H9 (cell line): ENCODE measurements at regions not wholly inside any gene's neighbourhood (a gene's known extent, or its start where the extent isn't known, plus 50 kb on each side); places are given as distances from the start of the nearest gene placed in this dataset.

Source experiments
- DNase-seq: peaks from one replicate; pipeline ENCODE4 v3.0.0-alpha.2; 2017
- H2AFZ ChIP-seq: one replicate; pipeline ENCODE4 v1.6.1; 2013; ENCODE audit warnings: mild to moderate bottlenecking, low read length, control low read depth, moderate library complexity
- H2AK5ac ChIP-seq: 2 replicates; pipeline ENCODE4 v1.6.1; 2013; ENCODE audit warnings: low read length, control low read depth, mixed read lengths; ENCODE audit not compliant: insufficient read length
- H2BK120ac ChIP-seq: one replicate; pipeline ENCODE4 v1.6.1; 2013; ENCODE audit warnings: low read depth, mild to moderate bottlenecking, low read length, control low read depth, inconsistent platforms; ENCODE audit not compliant: poor library complexity, severe bottlenecking
- H2BK12ac ChIP-seq: 2 replicates; pipeline ENCODE4 v1.6.1; 2013; ENCODE audit warnings: low read length, control low read depth, mixed read lengths, low read depth; ENCODE audit not compliant: insufficient read length
- H2BK15ac ChIP-seq: 2 replicates; pipeline ENCODE4 v1.6.1; 2013; ENCODE audit warnings: low read depth, low read length, control low read depth
- H2BK20ac ChIP-seq: one replicate; pipeline ENCODE4 v1.6.1; 2013; ENCODE audit warnings: low read depth, mild to moderate bottlenecking, low read length, control low read depth, inconsistent platforms; ENCODE audit not compliant: poor library complexity, severe bottlenecking
- H2BK5ac ChIP-seq: 2 replicates; pipeline ENCODE4 v1.6.1; 2013; ENCODE audit warnings: low read length, control low read depth, mixed read lengths; ENCODE audit not compliant: insufficient read length
- H3K14ac ChIP-seq: 2 replicates; pipeline ENCODE4 v1.6.1; 2013; ENCODE audit warnings: low read length, control low read depth; ENCODE audit not compliant: insufficient read depth
- H3K18ac ChIP-seq: 2 replicates; pipeline ENCODE4 v1.6.1; 2013; ENCODE audit warnings: low read depth, mild to moderate bottlenecking, mixed read lengths, low read length, control low read depth; ENCODE audit not compliant: insufficient read length
- H3K23ac ChIP-seq: 2 replicates; pipeline ENCODE4 v1.6.1; 2013; ENCODE audit warnings: low read length, control low read depth, mixed read lengths, low read depth; ENCODE audit not compliant: insufficient read length
- H3K23me2 ChIP-seq: 2 replicates; pipeline ENCODE4 v1.6.1; 2013; ENCODE audit warnings: low read depth, mild to moderate bottlenecking, mixed read lengths, low read length, control low read depth; ENCODE audit not compliant: insufficient read length, poor library complexity, severe bottlenecking
- H3K27ac ChIP-seq: 2 replicates; pipeline ENCODE4 v1.5.1; 2013; ENCODE audit warnings: low read length, control low read depth, mixed read lengths, low read depth; ENCODE audit not compliant: insufficient read length
- H3K27me3 ChIP-seq: 2 replicates; pipeline ENCODE4 v1.6.1; 2013; ENCODE audit warnings: low read length, control low read depth, inconsistent platforms; ENCODE audit not compliant: insufficient read depth
- H3K4ac ChIP-seq: 2 replicates; pipeline ENCODE4 v1.6.1; 2013; ENCODE audit warnings: low read depth, mild to moderate bottlenecking, control low read depth, inconsistent platforms, low read length, moderate library complexity
- H3K4me1 ChIP-seq: 2 replicates; pipeline ENCODE4 v1.6.1; 2013; ENCODE audit warnings: low read length, control low read depth, inconsistent platforms; ENCODE audit not compliant: insufficient read depth
- H3K4me2 ChIP-seq: 2 replicates; pipeline ENCODE4 v1.6.1; 2013; ENCODE audit warnings: low read length, control low read depth, mixed read lengths; ENCODE audit not compliant: insufficient read length, insufficient read depth
- H3K56ac ChIP-seq: 2 replicates; pipeline ENCODE4 v1.6.1; 2013; ENCODE audit warnings: low read depth, mild to moderate bottlenecking, mixed read lengths, low read length, control low read depth; ENCODE audit not compliant: insufficient read length
- H3K79me1 ChIP-seq: 2 replicates; pipeline ENCODE4 v1.6.1; 2013; ENCODE audit warnings: low read depth, mild to moderate bottlenecking, moderate library complexity, low read length, control low read depth, inconsistent platforms; ENCODE audit not compliant: insufficient read depth, poor library complexity, severe bottlenecking
- H3K79me2 ChIP-seq: 2 replicates; pipeline ENCODE4 v1.6.1; 2013; ENCODE audit warnings: low read length, control low read depth, inconsistent platforms; ENCODE audit not compliant: insufficient read depth
- H3K9ac ChIP-seq: 2 replicates; pipeline ENCODE4 v1.6.1; 2013; ENCODE audit warnings: low read length, control low read depth, mixed read lengths; ENCODE audit not compliant: insufficient read length; ENCODE audit errors: extremely low read depth
- H3K9me3 ChIP-seq: one replicate; pipeline ENCODE4 v1.6.1; 2013; ENCODE audit warnings: low read depth, low read length, inconsistent platforms; ENCODE audit not compliant: control insufficient read depth
- H3T11ph ChIP-seq: one replicate; pipeline ENCODE4 v1.6.1; 2013; ENCODE audit warnings: mild to moderate bottlenecking, low read length, control low read depth, inconsistent platforms
- H4K20me1 ChIP-seq: one replicate; pipeline ENCODE4 v1.6.1; 2013; ENCODE audit not compliant: control insufficient read depth, insufficient read length, insufficient read depth
- H4K5ac ChIP-seq: 2 replicates; pipeline ENCODE4 v1.6.1; 2013; ENCODE audit warnings: low read depth, mild to moderate bottlenecking, mixed read lengths, low read length, control low read depth; ENCODE audit not compliant: insufficient read length
- H4K8ac ChIP-seq: replicated peaks from 2 replicates; pipeline ENCODE4 v1.6.1; 2013; ENCODE audit warnings: low read length, control low read depth, mixed read lengths, low read depth; ENCODE audit not compliant: insufficient read length
- H4K91ac ChIP-seq: 2 replicates; pipeline ENCODE4 v1.6.1; 2013; ENCODE audit warnings: low read depth, mild to moderate bottlenecking, moderate library complexity, mixed read lengths, low read length, control low read depth; ENCODE audit not compliant: insufficient read length
- H3K27ac Mint-ChIP-seq, 3 experiments: 2 replicates in 2 of 3; 3 replicates in 1 of 3; pipeline ENCODE4 v1.8.0; 2020 to 2021; ENCODE audit warnings: mixed read lengths in 3 of 3, mild to moderate bottlenecking in 1 of 3, moderate library complexity in 1 of 3
- H3K27me3 Mint-ChIP-seq: 2 replicates; pipeline ENCODE4 v1.8.0; 2021; ENCODE audit warnings: low read depth, mild to moderate bottlenecking, moderate library complexity, mixed read lengths
- H3K36me3 Mint-ChIP-seq, 3 experiments: 2 replicates in 2 of 3; 3 replicates in 1 of 3; pipeline ENCODE4 v1.8.0; 2020 to 2021; ENCODE audit warnings: low read depth in 3 of 3, mixed read lengths in 3 of 3; ENCODE audit not compliant: insufficient read depth in 1 of 3
- H3K4me1 Mint-ChIP-seq, 2 experiments: 2 replicates each; pipeline ENCODE4 v1.8.0; 2020; ENCODE audit warnings: mixed read lengths in 2 of 2
- H3K4me3 Mint-ChIP-seq, 2 experiments: 2 replicates in 1 of 2; 3 replicates in 1 of 2; pipeline ENCODE4 v1.8.0; 2020 to 2021; ENCODE audit warnings: mild to moderate bottlenecking in 2 of 2, mixed read lengths in 2 of 2, moderate library complexity in 1 of 2
- H3K9me3 Mint-ChIP-seq, 2 experiments: 2 replicates in 1 of 2; 3 replicates in 1 of 2; pipeline ENCODE4 v1.8.0; 2020; ENCODE audit warnings: mild to moderate bottlenecking in 2 of 2, mixed read lengths in 2 of 2, moderate library complexity in 1 of 2
- WGBS: extraction: QIAGEN DNeasy Blood & Tissue Kit; methylation state at CpG from one replicate; pipeline ENCODE4 v1.1.7; 2013; ENCODE audit warnings: missing lambda C conversion rate, low lambda C conversion rate, mixed read lengths; ENCODE audit not compliant: insufficient read length; ENCODE audit errors: extremely low coverage; 5-methylcytosine and 5-hydroxymethylcytosine counted together
- TF ChIP-seq, protein P1 (sequence below): fragments of 200-600 bp; sonication (generic); conservative IDR thresholded peaks from 3 replicates; pipeline ENCODE4 v1.8.0; 2021; ENCODE audit warnings: antibody characterized with exemption, mild to moderate bottlenecking

DNA sequence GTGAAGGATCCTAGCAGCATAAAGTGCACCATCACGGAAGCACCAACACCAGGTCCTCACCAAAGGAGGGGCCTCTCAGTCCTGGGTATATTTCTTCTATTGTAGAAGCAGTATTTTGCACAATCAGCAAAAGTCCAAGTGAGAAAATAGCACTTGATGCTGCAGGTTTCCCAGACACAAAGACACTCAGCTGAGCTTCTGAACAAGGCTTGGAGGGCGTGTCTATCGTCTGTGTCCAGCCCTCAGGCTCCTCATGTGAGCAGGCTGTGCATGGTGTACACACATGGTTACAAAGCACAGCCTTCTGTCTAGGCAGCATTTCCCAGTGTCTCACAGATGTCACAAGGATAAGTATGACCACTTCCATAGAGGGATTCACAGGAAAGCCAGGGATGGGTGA, 98.3 kb upstream of the SPATA12 start:
- Histone ChIP-seq H2BK20ac (no peak overlapping the region), H3K23ac (no peak overlapping the region), H2AK5ac (no peak overlapping the region), H3K4ac (no peak overlapping the region), H3K4me2 (no peak overlapping the region), H3K27me3 (no peaks in the 10 kb centered on the region), H2BK15ac (no peak overlapping the region), H3K9me3 (no peaks in the 10 kb centered on the region), H2AFZ (no peak overlapping the region), H2BK5ac (no peak overlapping the region), H3K9ac (no peak overlapping the region), H2BK12ac (no peak overlapping the region), H3K4me1 (0 out of 2 replicates have a peak, but pooled peaks cover 2% of the 10 kb centered on the region), H3K56ac (no peak overlapping the region), H4K20me1 (no peaks in the 10 kb centered on the region), H3K27ac (no peak overlapping the region), H3K79me2 (no peaks in the 10 kb centered on the region), H4K8ac (no peak overlapping the region), H2BK120ac (no peak overlapping the region), H3K18ac (no peak overlapping the region), H3K23me2 (no peaks in the 10 kb centered on the region), H4K91ac (no peak overlapping the region), H3K79me1 (no peaks in the 10 kb centered on the region), H3T11ph (no peak overlapping the region), H3K14ac (no peak overlapping the region), H4K5ac (no peak overlapping the region)
- TF ChIP-seq, protein P1, sequence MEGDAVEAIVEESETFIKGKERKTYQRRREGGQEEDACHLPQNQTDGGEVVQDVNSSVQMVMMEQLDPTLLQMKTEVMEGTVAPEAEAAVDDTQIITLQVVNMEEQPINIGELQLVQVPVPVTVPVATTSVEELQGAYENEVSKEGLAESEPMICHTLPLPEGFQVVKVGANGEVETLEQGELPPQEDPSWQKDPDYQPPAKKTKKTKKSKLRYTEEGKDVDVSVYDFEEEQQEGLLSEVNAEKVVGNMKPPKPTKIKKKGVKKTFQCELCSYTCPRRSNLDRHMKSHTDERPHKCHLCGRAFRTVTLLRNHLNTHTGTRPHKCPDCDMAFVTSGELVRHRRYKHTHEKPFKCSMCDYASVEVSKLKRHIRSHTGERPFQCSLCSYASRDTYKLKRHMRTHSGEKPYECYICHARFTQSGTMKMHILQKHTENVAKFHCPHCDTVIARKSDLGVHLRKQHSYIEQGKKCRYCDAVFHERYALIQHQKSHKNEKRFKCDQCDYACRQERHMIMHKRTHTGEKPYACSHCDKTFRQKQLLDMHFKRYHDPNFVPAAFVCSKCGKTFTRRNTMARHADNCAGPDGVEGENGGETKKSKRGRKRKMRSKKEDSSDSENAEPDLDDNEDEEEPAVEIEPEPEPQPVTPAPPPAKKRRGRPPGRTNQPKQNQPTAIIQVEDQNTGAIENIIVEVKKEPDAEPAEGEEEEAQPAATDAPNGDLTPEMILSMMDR: no peak
- Mint-ChIP-seq H3K27ac (no peak overlapping the region), H3K36me3 (no peaks in the 10 kb centered on the region; a peak in 1 of 7 replicates), H3K4me1 (peaks cover 3 to 10% of the 10 kb centered on the region in 2 experiments), H3K4me3 (no peak overlapping the region), H3K9me3 (no peaks in the 10 kb centered on the region), H3K27me3 (no peaks in the 10 kb centered on the region)
- no peak for DNase-seq
- whole genome bisulfite sequencing: no CpG with 5 or more reads among the region's 3 CpGs
